WTC11 (cell line): ENCODE measurements at regions not wholly inside any gene's neighbourhood (a gene's known extent, or its start where the extent isn't known, plus 50 kb on each side); places are given as distances from the start of the nearest gene placed in this dataset.

ENCODE experiments used
- ATAC-seq: fragments of 200-7000 bp; cut with Tn5 transposase; 2 replicates; pipeline ENCODE4 v1.10.0; 2021; ENCODE audit warnings: mild to moderate bottlenecking, moderate library complexity
- CTCF ChIA-PET: fragments of 300-600 bp; sonication (Branson Sonifier 250); formaldehyde crosslinking; loops from one replicate; lab custom pipeline; 2021; ENCODE audit warnings: antibody characterized with exemption; lab: Charles Lee
- POLR2A ChIA-PET: fragments of 350-600 bp; sonication (Branson Sonifier 250); formaldehyde crosslinking; loops from one replicate; lab custom pipeline; 2021; ENCODE audit warnings: antibody characterized with exemption; lab: Charles Lee
- DNase-seq: peaks from one replicate; pipeline ENCODE4 v3.0.0; 2021; ENCODE audit warnings: low spot score
- H3K27ac Mint-ChIP-seq: 2 replicates; pipeline ENCODE4 v1.8.0; 2021; ENCODE audit warnings: mixed read lengths
- H3K27me3 Mint-ChIP-seq: 2 replicates; pipeline ENCODE4 v1.8.0; 2021; ENCODE audit warnings: low read depth, mild to moderate bottlenecking, moderate library complexity, mixed read lengths
- H3K36me3 Mint-ChIP-seq: 2 replicates; pipeline ENCODE4 v1.8.0; 2021; ENCODE audit warnings: mixed read lengths
- H3K4me1 Mint-ChIP-seq: 2 replicates; pipeline ENCODE4 v1.8.0; 2022; ENCODE audit warnings: mixed read lengths
- H3K4me3 Mint-ChIP-seq: 2 replicates; pipeline ENCODE4 v1.8.0; 2021; ENCODE audit warnings: mild to moderate bottlenecking, moderate library complexity, mixed read lengths
- H3K9me3 Mint-ChIP-seq: 2 replicates; pipeline ENCODE4 v1.8.0; 2021; ENCODE audit warnings: mixed read lengths
- ATF2 ChIP-seq: sonication (generic); formaldehyde crosslinking; IDR thresholded peaks from 2 replicates; pipeline ENCODE4 v1.8.1; 2022; ENCODE audit warnings: low read depth, missing genetic modification reagents, borderline replicate concordance
- ATF6 ChIP-seq: sonication (generic); formaldehyde crosslinking; IDR thresholded peaks from 2 replicates; pipeline ENCODE4 v1.8.1; 2023; ENCODE audit warnings: mild to moderate bottlenecking, missing genetic modification reagents
- CDX4 ChIP-seq: fragments of 250-450 bp; sonication (Bioruptor Pico); IDR thresholded peaks from 2 replicates; pipeline ENCODE4 v1.9.0; 2021; ENCODE audit warnings: moderate library complexity, mild to moderate bottlenecking, inconsistent platforms, borderline replicate concordance
- ELF4 ChIP-seq: sonication (generic); formaldehyde crosslinking; IDR thresholded peaks from 2 replicates; pipeline ENCODE4 v1.8.1; 2022; ENCODE audit warnings: low read depth, mild to moderate bottlenecking, moderate library complexity, missing genetic modification reagents
- EMX1 ChIP-seq: fragments of 250-450 bp; sonication (Bioruptor Pico); IDR thresholded peaks from 2 replicates; pipeline ENCODE4 v1.8.0; 2021; ENCODE audit warnings: mild to moderate bottlenecking
- ERG ChIP-seq: fragments of 250-450 bp; sonication (Bioruptor Pico); IDR thresholded peaks from 2 replicates; pipeline ENCODE4 v1.8.0; 2021; ENCODE audit warnings: mild to moderate bottlenecking
- GTF2I ChIP-seq: fragments of 250-450 bp; sonication (Bioruptor Pico); conservative IDR thresholded peaks from 2 replicates; pipeline ENCODE4 v1.4.0; 2021; ENCODE audit warnings: mild to moderate bottlenecking
- IRF2 ChIP-seq: sonication (generic); formaldehyde crosslinking; IDR thresholded peaks from 2 replicates; pipeline ENCODE4 v1.8.0; 2022; ENCODE audit warnings: low read depth, missing genetic modification reagents, borderline replicate concordance
- MLX ChIP-seq: sonication (generic); formaldehyde crosslinking; IDR thresholded peaks from 2 replicates; pipeline ENCODE4 v1.8.1; 2023; ENCODE audit warnings: mild to moderate bottlenecking, missing genetic modification reagents, moderate library complexity
- NR2C2 ChIP-seq: sonication (generic); formaldehyde crosslinking; IDR thresholded peaks from 2 replicates; pipeline ENCODE4 v1.8.0; 2022; ENCODE audit warnings: mild to moderate bottlenecking, missing genetic modification reagents
- SMAD3 ChIP-seq: sonication (generic); formaldehyde crosslinking; IDR thresholded peaks from 2 replicates; pipeline ENCODE4 v1.8.0; 2022; ENCODE audit warnings: missing genetic modification reagents, mild to moderate bottlenecking, borderline replicate concordance
- ZNF671 ChIP-seq: fragments of 250-450 bp; sonication (Bioruptor Pico); IDR thresholded peaks from 2 replicates; pipeline ENCODE4 v1.8.0; 2021; ENCODE audit warnings: mild to moderate bottlenecking
- TF ChIP-seq, protein P1 (sequence below): sonication (generic); formaldehyde crosslinking; IDR thresholded peaks from 2 replicates; pipeline ENCODE4 v1.8.1; 2022; ENCODE audit warnings: missing genetic modification reagents, borderline replicate concordance
- TF ChIP-seq, protein P2 (sequence below): sonication (generic); formaldehyde crosslinking; IDR thresholded peaks from 2 replicates; pipeline ENCODE4 v1.8.0; 2022; ENCODE audit warnings: mild to moderate bottlenecking, missing genetic modification reagents
- TF ChIP-seq, protein P3 (sequence below): sonication (generic); formaldehyde crosslinking; IDR thresholded peaks from 2 replicates; pipeline ENCODE4 v1.8.1; 2022; ENCODE audit warnings: mild to moderate bottlenecking, moderate library complexity, missing genetic modification reagents
- TF ChIP-seq, protein P4 (sequence below): fragments of 250-450 bp; sonication (Bioruptor Pico); IDR thresholded peaks from 2 replicates; pipeline ENCODE4 v1.9.0; 2021; ENCODE audit warnings: mild to moderate bottlenecking

DNA sequence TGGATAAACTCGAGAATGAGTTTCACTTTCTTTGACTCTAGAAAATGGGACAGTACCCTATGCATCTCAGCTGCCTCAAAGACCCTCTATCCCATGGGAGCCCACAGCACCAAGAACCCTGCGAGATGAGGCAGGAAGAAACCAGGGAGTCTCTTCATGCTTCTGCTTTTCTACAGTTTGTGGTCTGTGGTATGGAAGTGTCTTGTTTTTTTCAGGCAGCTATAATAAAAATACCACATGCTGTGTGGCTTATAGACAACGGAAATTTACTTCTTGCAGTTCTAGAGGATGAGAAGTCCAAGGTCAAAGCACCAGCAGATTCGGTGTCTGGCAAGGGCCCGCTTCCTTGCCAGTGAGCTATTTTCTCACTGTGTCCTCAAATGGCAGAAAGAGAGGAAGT, 257.9 kb downstream of the SUCLG1 start (continued):
- TF ChIP-seq, protein P1, sequence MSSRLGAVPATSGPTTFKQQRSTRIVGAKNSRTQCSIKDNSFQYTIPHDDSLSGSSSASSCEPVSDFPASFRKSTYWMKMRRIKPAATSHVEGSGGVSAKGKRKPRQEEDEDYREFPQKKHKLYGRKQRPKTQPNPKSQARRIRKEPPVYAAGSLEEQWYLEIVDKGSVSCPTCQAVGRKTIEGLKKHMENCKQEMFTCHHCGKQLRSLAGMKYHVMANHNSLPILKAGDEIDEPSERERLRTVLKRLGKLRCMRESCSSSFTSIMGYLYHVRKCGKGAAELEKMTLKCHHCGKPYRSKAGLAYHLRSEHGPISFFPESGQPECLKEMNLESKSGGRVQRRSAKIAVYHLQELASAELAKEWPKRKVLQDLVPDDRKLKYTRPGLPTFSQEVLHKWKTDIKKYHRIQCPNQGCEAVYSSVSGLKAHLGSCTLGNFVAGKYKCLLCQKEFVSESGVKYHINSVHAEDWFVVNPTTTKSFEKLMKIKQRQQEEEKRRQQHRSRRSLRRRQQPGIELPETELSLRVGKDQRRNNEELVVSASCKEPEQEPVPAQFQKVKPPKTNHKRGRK (CRISPR knock-in tag): no peak

DNA sequence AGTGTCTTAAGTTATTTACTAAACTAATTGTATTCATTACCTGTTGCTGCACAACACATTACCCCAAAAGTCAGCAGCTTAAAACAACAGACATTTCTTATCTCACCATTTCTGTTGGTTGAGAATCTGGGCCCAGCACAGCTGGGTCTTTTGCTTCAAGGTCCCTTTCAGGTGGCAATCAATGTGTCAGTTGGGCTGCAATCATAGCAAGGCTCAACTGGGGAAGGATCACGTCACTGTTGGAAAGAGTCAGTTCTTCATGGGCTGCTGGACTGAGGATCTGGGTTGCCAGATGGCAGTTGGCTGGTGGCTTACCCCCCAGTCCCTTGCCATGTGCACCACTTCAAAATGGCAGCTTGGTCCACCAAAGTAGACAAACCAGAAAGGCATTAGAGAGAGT, 261.2 kb downstream of the SUCLG1 start:
- H3K36me3 Mint-ChIP-seq: peaks cover 7% of the 10 kb centered on the region; the same call in 1 of the 2 replicates
- POLR2A ChIA-PET: no interaction called here
- no peaks in the 10 kb centered on the region for H3K4me1 Mint-ChIP-seq
- no peaks in the 10 kb centered on the region for H3K27me3 Mint-ChIP-seq
- TF ChIP-seq, protein P2, sequence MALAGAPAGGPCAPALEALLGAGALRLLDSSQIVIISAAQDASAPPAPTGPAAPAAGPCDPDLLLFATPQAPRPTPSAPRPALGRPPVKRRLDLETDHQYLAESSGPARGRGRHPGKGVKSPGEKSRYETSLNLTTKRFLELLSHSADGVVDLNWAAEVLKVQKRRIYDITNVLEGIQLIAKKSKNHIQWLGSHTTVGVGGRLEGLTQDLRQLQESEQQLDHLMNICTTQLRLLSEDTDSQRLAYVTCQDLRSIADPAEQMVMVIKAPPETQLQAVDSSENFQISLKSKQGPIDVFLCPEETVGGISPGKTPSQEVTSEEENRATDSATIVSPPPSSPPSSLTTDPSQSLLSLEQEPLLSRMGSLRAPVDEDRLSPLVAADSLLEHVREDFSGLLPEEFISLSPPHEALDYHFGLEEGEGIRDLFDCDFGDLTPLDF (CRISPR knock-in tag): no peak
- no peak for TF ChIP-seq IRF2
- no peak for TF ChIP-seq ZNF671 (CRISPR knock-in tag)
- TF ChIP-seq, protein P3, sequence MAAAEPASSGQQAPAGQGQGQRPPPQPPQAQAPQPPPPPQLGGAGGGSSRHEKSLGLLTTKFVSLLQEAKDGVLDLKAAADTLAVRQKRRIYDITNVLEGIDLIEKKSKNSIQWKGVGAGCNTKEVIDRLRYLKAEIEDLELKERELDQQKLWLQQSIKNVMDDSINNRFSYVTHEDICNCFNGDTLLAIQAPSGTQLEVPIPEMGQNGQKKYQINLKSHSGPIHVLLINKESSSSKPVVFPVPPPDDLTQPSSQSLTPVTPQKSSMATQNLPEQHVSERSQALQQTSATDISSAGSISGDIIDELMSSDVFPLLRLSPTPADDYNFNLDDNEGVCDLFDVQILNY (CRISPR knock-in tag): no peak
- no peak for TF ChIP-seq ATF2 (CRISPR knock-in tag)
- TF ChIP-seq GTF2I (CRISPR knock-in tag): no peak
- TF ChIP-seq ATF6 (CRISPR knock-in tag): no peak
- TF ChIP-seq SMAD3 (CRISPR knock-in tag): no peak
- TF ChIP-seq NR2C2: no peak
- no peak for TF ChIP-seq ELF4
- DNase-seq (no peak), ATAC-seq (no peak)
- H3K9me3 Mint-ChIP-seq: peaks cover 41% of the 10 kb centered on the region
- no peak overlapping the region for H3K4me3 Mint-ChIP-seq
- CTCF ChIA-PET: no interaction called here
- H3K27ac Mint-ChIP-seq: no peak overlapping the region

- H3K27ac Mint-ChIP-seq: no peak overlapping the region
- no peaks in the 10 kb centered on the region for H3K27me3 Mint-ChIP-seq
- ChIA-PET POLR2A (no interaction called here), CTCF (no interaction called here)
- DNase-seq (no peak), ATAC-seq (no peak)
- H3K4me3 Mint-ChIP-seq: no peak overlapping the region
- no peaks in the 10 kb centered on the region for H3K4me1 Mint-ChIP-seq
- TF ChIP-seq, protein P4, sequence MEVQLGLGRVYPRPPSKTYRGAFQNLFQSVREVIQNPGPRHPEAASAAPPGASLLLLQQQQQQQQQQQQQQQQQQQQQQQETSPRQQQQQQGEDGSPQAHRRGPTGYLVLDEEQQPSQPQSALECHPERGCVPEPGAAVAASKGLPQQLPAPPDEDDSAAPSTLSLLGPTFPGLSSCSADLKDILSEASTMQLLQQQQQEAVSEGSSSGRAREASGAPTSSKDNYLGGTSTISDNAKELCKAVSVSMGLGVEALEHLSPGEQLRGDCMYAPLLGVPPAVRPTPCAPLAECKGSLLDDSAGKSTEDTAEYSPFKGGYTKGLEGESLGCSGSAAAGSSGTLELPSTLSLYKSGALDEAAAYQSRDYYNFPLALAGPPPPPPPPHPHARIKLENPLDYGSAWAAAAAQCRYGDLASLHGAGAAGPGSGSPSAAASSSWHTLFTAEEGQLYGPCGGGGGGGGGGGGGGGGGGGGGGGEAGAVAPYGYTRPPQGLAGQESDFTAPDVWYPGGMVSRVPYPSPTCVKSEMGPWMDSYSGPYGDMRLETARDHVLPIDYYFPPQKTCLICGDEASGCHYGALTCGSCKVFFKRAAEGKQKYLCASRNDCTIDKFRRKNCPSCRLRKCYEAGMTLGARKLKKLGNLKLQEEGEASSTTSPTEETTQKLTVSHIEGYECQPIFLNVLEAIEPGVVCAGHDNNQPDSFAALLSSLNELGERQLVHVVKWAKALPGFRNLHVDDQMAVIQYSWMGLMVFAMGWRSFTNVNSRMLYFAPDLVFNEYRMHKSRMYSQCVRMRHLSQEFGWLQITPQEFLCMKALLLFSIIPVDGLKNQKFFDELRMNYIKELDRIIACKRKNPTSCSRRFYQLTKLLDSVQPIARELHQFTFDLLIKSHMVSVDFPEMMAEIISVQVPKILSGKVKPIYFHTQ (CRISPR knock-in tag): no peak
- TF ChIP-seq MLX (CRISPR knock-in tag) (no peak), CDX4 (CRISPR knock-in tag) (no peak), ERG (CRISPR knock-in tag) (no peak), EMX1 (CRISPR knock-in tag) (no peak)
- 0 out of 2 replicates have a peak, but pooled peaks cover 3% of the 10 kb centered on the region for H3K36me3 Mint-ChIP-seq
- peaks cover 21% of the 10 kb centered on the region for H3K9me3 Mint-ChIP-seq
Observed at GRCh38 chr2:84194949-84195644, 264.0 kb downstream of the SUCLG1 start.
